ENCODE measurements at regions not wholly inside any gene's neighbourhood (a gene's known extent, or its start where the extent isn't known, plus 50 kb on each side); places are given as distances from the start of the nearest gene placed in this dataset.
"Not testable (repeated sequence)": the region's sequence is repeated elsewhere in the genome, so short reads cannot be mapped to it uniquely, and the experiment has no call there.

GRCh38 chr13:44652168-44652567, 76.0 kb upstream of the TSC22D1 start:
- in situ Hi-C loops (cut with MboI; ENCODE audit: low pct_unique_long_range_greater_than_20kb, low sequenced_read_pairs): loop anchor here (10.0 kb wide), 1 partner anchor 57 kb away; no protein-coding TSS in a partner anchor
- DNase-seq: no peak

- DNase-seq: no peak
- in situ Hi-C loops (cut with MboI; ENCODE audit: low pct_unique_long_range_greater_than_20kb, low sequenced_read_pairs): loop anchor here (10.0 kb wide), 1 partner anchor 57 kb away; no protein-coding TSS in a partner anchor
These were observed 75.6 kb upstream of the TSC22D1 start for GRCh38 chr13:44651724-44652123.

- in situ Hi-C loops (cut with MboI; ENCODE audit: low pct_unique_long_range_greater_than_20kb, low sequenced_read_pairs): loop anchor here (10.0 kb wide), 1 partner anchor 56 kb away; no protein-coding TSS in a partner anchor
- DNase-seq: no peak
These were observed 75.1 kb upstream of the TSC22D1 start for GRCh38 chr13:44651209-44651608.

GRCh38 chr13:44649834-44650233, 73.7 kb upstream of the TSC22D1 start:
- no peak for DNase-seq
- in situ Hi-C loops (cut with MboI; ENCODE audit: low pct_unique_long_range_greater_than_20kb, low sequenced_read_pairs): loop anchor here (10.0 kb wide), 1 partner anchor 55 kb away; no protein-coding TSS in a partner anchor

GRCh38 chr13:44649104-44649428, 72.9 kb upstream of the TSC22D1 start:
- DNase-seq: no peak
- in situ Hi-C loops (cut with MboI; ENCODE audit: low pct_unique_long_range_greater_than_20kb, low sequenced_read_pairs): no loop called here

- DNase-seq: peak; percentile 16
- in situ Hi-C loops (cut with MboI; ENCODE audit: low pct_unique_long_range_greater_than_20kb, low sequenced_read_pairs): no loop called here
These were observed 72.4 kb upstream of the TSC22D1 start for GRCh38 chr13:44648392-44649103.

- DNase-seq; in situ Hi-C loops (cut with MboI; ENCODE audit: low pct_unique_long_range_greater_than_20kb, low sequenced_read_pairs): not testable (repeated sequence)
These were observed 71.4 kb upstream of the TSC22D1 start for GRCh38 chr13:44647560-44647959.

GRCh38 chr13:44646044-44646443, 69.9 kb upstream of the TSC22D1 start:
- in situ Hi-C loops (cut with MboI; ENCODE audit: low pct_unique_long_range_greater_than_20kb, low sequenced_read_pairs): no loop called here
- no peak for DNase-seq

- DNase-seq: no peak
- in situ Hi-C loops (cut with MboI; ENCODE audit: low pct_unique_long_range_greater_than_20kb, low sequenced_read_pairs): no loop called here
These were observed 67.1 kb upstream of the TSC22D1 start for GRCh38 chr13:44643256-44643655.

GRCh38 chr13:44637581-44637980, 61.5 kb upstream of the TSC22D1 start:
- DNase-seq: no peak
- in situ Hi-C loops (cut with MboI; ENCODE audit: low pct_unique_long_range_greater_than_20kb, low sequenced_read_pairs): no loop called here

- in situ Hi-C loops (cut with MboI; ENCODE audit: low pct_unique_long_range_greater_than_20kb, low sequenced_read_pairs): no loop called here
- DNase-seq: no peak
These were observed 53.5 kb upstream of the TSC22D1 start for GRCh38 chr13:44629465-44630183.

- in situ Hi-C loops (cut with MboI; ENCODE audit: low pct_unique_long_range_greater_than_20kb, low sequenced_read_pairs); DNase-seq: not testable (repeated sequence)
These were observed 52.7 kb upstream of the TSC22D1 start for GRCh38 chr13:44628826-44629225.

- in situ Hi-C loops (cut with MboI; ENCODE audit: low pct_unique_long_range_greater_than_20kb, low sequenced_read_pairs): no loop called here
- DNase-seq: no peak
These were observed 51.3 kb upstream of the TSC22D1 start for GRCh38 chr13:44627441-44627840.

- in situ Hi-C loops (cut with MboI; ENCODE audit: low pct_unique_long_range_greater_than_20kb, low sequenced_read_pairs): no loop called here
- no peak for DNase-seq
These were observed 50.0 kb upstream of the TSC22D1 start for GRCh38 chr13:44626176-44626575.
